SK-N-MC (cell line): ENCODE measurements at regions not wholly inside any gene's neighbourhood (a gene's known extent, or its start where the extent isn't known, plus 50 kb on each side); places are given as distances from the start of the nearest gene placed in this dataset.
"Not testable (repeated sequence)": the region's sequence is repeated elsewhere in the genome, so short reads cannot be mapped to it uniquely, and the experiment has no call there.

Experiments used
- DNase-seq: peaks from one replicate; pipeline ENCODE4 v3.0.0-alpha.2; 2011; ENCODE audit warnings: low read depth, low spot score
- H3K27ac ChIP-seq: fragments of 200-600 bp; sonication (generic); 2 replicates; pipeline ENCODE4 v1.5.1; 2016; ENCODE audit warnings: mixed run types
- H3K36me3 ChIP-seq: fragments of 200-600 bp; sonication (generic); 2 replicates; pipeline ENCODE4 v1.6.1; 2017; ENCODE audit warnings: antibody characterized with exemption, low read length, mixed read lengths; ENCODE audit not compliant: insufficient read depth
- H3K4me3 ChIP-seq: fragments of 200-600 bp; sonication (generic); 2 replicates; pipeline ENCODE4 v1.5.1; 2016
- H3K9ac ChIP-seq: fragments of 200-600 bp; sonication (generic); 2 replicates; pipeline ENCODE4 v1.8.0; 2017; ENCODE audit warnings: mixed run types, mixed read lengths; ENCODE audit not compliant: insufficient read length
- H3K9me3 ChIP-seq: fragments of 200-600 bp; sonication (generic); 2 replicates; pipeline ENCODE4 v1.6.1; 2017; ENCODE audit warnings: low read depth, mild to moderate bottlenecking, antibody characterized with exemption, low read length, moderate library complexity, mixed read lengths
- EZH2 ChIP-seq: fragments of 200-600 bp; sonication (generic); IDR thresholded peaks from one replicate; pipeline ENCODE4 v1.6.1; 2017; ENCODE audit warnings: antibody characterized with exemption
- FOXP2 ChIP-seq: optimal IDR thresholded peaks from 2 replicates; pipeline ENCODE3; 2011; ENCODE audit warnings: mild to moderate bottlenecking, moderate library complexity; ENCODE audit not compliant: insufficient read depth; ENCODE audit errors: extremely low read length, control extremely low read depth
- POLR2AphosphoS5 ChIP-seq: IDR thresholded peaks from 2 replicates; pipeline ENCODE4 v1.6.1; 2012; ENCODE audit warnings: mild to moderate bottlenecking, low read depth, low read length, borderline replicate concordance

DNA sequence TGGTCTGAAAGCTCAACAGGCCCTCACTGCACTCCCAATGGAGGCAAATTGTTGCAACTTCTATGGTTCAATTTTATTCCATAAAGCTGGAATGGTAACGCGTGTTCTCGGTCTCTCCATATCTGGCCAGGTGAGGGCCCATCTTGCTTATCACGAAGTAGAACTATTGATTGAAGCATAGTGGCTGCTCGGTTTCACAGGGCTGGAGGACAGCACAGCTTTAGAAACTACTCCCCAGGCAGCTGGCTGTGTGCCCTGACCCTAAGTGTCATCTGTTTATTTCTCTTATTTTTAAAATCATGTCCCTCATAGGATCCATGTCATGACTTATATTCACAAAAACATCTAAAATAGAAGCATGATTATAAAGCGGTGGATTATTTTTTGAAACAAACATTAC is 223.4 kb downstream of the NPR3 start:
- H3K4me3 ChIP-seq: no peak overlapping the region
- no peaks in the 10 kb centered on the region for H3K36me3 ChIP-seq
- DNase-seq: no peak
- H3K27ac ChIP-seq: no peak overlapping the region
- no peak for TF ChIP-seq EZH2
- TF ChIP-seq FOXP2: no peak
- no peak for TF ChIP-seq POLR2AphosphoS5
- H3K9ac ChIP-seq: no peak overlapping the region
- no peaks in the 10 kb centered on the region for H3K9me3 ChIP-seq

DNA sequence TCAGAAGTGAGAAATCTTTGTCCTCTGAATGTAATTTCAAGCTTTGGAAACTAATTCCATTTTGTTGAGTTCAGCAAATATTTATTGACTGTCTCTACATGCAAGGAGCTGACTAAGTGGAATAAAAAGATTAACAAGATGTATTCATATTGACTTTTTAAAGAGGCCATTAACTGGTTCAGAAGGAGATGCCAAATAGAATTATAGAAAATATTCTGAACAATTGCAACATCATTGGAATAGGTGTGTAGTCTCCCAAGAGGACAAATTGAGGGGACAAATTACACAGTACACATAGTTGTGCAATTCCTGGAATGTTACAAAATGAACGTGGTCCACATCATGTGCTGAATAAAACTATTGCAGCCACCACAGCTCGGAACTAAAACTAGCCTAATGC is 224.2 kb downstream of the NPR3 start:
- no peaks in the 10 kb centered on the region for H3K9me3 ChIP-seq
- H3K4me3 ChIP-seq: no peak overlapping the region
- no peak for TF ChIP-seq FOXP2
- no peak for TF ChIP-seq EZH2
- TF ChIP-seq POLR2AphosphoS5: no peak
- no peaks in the 10 kb centered on the region for H3K36me3 ChIP-seq
- no peak for DNase-seq
- no peak overlapping the region for H3K9ac ChIP-seq
- H3K27ac ChIP-seq: no peak overlapping the region

DNA sequence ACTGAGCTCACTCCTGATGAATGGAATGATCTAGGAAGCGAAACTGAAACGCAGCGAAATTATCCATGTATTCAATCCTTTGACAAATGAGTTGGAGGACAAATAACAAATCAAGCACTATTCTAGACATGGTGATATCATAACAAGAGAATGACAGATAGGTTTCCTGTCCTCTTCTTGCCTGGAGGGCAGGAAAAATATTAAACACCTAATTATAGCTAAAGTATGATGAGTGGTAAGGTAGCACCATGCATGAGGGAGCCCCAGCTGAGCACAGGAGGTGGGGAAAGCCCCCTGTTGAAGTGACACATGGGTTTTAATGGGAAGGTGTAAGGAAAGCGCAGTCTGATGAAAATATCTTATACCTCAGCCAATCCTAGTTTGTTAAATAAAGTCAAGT is 225.2 kb downstream of the NPR3 start:
- TF ChIP-seq EZH2: no peak
- H3K9ac ChIP-seq: no peak overlapping the region
- no peaks in the 10 kb centered on the region for H3K36me3 ChIP-seq
- no peaks in the 10 kb centered on the region for H3K9me3 ChIP-seq
- no peak overlapping the region for H3K4me3 ChIP-seq
- no peak for DNase-seq
- no peak overlapping the region for H3K27ac ChIP-seq

DNA sequence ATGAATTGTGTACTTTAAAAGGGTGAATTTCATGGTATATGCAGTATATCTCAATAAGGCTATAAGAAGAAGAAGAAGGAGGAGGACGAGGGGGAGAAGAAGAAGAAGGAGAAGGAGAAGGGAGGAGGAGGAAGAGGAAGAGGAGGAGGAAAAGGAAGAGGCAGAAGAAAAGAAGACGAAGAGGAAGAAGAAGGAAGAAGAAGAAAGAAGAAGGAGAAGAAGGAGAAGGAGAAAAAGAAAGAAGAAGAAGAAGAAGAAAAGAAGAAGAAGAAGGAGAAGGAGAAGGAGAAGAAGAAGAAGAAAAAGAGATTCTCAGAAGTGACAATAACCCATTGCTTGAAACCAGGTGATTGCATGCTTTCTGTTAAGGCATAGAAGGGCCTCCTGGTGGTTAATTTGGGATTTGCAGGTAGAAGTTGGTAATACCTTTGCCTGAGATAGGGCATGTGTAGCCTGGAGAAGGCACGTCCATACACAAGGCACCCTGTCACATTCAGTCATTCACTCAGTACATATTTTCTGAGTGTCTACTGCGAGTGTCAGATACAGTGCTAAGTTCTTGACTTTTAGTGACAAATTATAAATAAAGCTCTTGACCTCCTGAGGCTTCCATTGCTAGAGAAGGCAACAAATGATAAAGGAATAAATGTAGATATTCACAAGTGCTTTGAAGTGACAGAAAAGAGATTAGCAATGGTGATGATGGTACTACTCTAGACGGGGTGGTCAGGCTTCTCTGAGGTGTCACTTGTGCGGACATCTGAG is 231.3 kb downstream of the NPR3 start:
- Histone ChIP-seq H3K4me3 (no peak overlapping the region), H3K9me3 (no peaks in the 10 kb centered on the region), H3K9ac (no peak overlapping the region), H3K36me3 (no peaks in the 10 kb centered on the region), H3K27ac (no peak overlapping the region)
- DNase-seq: peak; percentile 18
- no peak for TF ChIP-seq POLR2AphosphoS5
- no peak for TF ChIP-seq EZH2
- TF ChIP-seq FOXP2: no peak

DNA sequence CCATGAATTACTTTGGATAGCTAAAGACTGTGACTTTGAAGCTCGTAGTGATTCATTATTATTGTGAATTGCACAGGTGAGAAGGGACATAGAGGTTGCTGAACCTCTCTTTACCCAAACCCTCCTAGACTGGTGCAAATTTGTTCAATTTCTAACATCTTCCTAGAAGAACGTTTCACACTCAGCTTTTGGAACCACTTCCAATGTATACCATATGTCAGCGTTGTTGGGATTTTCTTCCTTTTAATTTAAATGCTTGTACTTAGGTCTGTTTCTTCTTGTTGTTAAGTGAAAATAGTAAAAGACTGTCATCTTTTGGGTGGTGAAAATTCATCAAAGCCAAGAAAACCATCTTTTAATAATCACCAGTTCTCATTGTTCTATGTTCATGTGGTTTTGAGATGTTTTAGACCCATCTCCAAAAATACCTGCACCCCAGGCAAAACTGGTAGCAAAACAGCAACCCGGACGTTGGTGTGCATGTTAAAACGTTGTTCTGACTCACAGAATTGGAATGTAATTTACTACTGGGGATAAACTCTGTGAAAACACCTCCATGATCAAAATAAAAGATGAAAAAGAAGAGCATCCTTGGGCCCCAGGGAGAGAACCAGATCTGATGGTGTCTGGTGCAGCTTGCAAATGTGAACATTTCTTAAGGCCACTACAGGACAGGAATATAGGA is 238.3 kb downstream of the NPR3 start:
- TF ChIP-seq POLR2AphosphoS5: no peak
- no peak for TF ChIP-seq FOXP2
- no peak for TF ChIP-seq EZH2
- no peaks in the 10 kb centered on the region for H3K9me3 ChIP-seq
- no peak overlapping the region for H3K4me3 ChIP-seq
- DNase-seq: no peak
- no peak overlapping the region for H3K9ac ChIP-seq
- H3K27ac ChIP-seq: no peak overlapping the region
- H3K36me3 ChIP-seq: no peaks in the 10 kb centered on the region

DNA sequence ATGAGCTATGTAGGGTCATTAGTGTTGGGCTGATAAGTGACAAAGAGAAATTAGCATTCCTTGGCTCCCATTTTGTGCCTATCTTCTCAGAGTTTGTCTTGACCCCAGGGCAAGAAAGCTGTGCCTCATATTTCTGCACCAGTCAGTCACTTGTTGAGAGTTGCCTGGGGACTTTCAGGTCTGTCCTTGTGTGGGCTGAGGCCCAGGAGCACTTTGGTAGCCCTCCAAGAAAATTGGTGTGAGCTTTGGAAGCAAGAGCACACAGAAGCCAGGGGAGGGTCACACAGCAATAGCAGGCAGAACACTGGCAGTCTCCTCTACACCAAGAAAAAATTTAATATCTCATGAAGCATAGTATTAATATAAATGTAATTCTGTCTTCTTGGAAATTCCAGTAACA is 239.9 kb downstream of the NPR3 start:
- no peaks in the 10 kb centered on the region for H3K9me3 ChIP-seq
- H3K4me3 ChIP-seq: no peak overlapping the region
- TF ChIP-seq FOXP2 (no peak), POLR2AphosphoS5 (no peak), EZH2 (no peak)
- no peak overlapping the region for H3K9ac ChIP-seq
- no peaks in the 10 kb centered on the region for H3K36me3 ChIP-seq
- no peak overlapping the region for H3K27ac ChIP-seq
- DNase-seq: no peak

DNA sequence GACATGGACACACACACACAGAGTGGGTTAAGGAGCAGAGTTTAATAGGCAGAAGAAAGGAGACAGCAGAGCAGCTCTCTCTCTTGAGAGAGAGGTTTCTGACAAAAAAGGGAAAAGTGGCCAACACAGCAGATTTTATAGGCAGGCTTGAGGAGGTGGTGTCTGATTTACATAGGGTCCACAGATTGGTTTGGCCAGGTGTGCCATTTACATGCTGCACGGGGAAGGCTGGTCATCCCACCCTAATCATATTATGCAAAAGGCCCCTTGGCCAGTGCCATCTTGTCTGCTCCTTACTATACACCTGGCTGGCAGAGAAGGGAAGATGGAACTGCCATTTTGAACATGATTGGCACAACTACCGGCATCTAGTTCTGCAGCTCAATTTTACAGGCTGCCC is 240.8 kb downstream of the NPR3 start:
- no peak overlapping the region for H3K27ac ChIP-seq
- no peak overlapping the region for H3K9ac ChIP-seq
- no peaks in the 10 kb centered on the region for H3K9me3 ChIP-seq
- H3K4me3 ChIP-seq: no peak overlapping the region
- H3K36me3 ChIP-seq: no peaks in the 10 kb centered on the region
- TF ChIP-seq FOXP2 (no peak), POLR2AphosphoS5 (no peak), EZH2 (no peak)
- DNase-seq: no peak

DNA sequence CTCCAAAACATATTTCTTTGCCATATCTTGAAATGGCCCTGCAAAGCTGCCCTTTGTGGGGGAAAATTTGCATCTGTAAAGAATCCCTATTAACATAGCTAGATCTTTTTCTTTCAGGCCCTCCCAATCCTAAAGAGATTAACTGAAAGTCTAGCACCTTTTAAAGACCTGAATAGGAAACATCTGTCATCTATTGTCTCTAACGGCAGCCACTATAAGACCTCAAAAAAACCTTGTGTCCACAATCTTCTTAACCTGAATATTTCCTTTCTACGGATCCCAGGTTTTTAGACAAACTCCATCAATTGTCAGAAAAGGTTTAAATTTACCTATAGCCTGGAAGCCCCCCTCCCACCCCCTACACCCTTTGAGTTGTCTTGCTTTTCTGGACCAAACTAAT is 241.3 kb downstream of the NPR3 start:
- not testable (repeated sequence) for H3K27ac ChIP-seq, H3K36me3 ChIP-seq, H3K9ac ChIP-seq, DNase-seq, H3K4me3 ChIP-seq, H3K9me3 ChIP-seq

DNA sequence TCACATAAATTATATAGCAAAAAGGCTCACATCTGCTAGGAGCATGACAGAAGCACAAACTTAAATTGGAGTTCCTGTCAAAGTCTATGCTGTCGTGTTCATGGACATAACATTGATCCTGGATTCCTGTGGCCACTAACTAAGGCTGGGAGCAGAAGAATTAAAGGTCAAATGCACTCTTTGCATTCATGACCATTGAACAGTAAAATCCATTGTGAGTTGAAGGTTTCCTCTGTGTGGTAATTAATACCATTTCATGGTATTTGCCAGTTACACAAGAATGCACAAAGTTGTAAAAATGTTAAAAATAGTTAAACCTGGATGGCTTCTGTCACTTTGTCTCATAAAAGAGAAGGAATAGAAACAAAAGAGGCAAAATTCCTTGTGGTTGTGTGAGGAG is 242.6 kb downstream of the NPR3 start:
- TF ChIP-seq POLR2AphosphoS5: no peak
- no peak for TF ChIP-seq FOXP2
- no peak for TF ChIP-seq EZH2
- no peak for DNase-seq
- Histone ChIP-seq H3K4me3 (no peak overlapping the region), H3K36me3 (no peaks in the 10 kb centered on the region), H3K9ac (no peak overlapping the region), H3K9me3 (no peaks in the 10 kb centered on the region), H3K27ac (no peak overlapping the region)
